CD4-positive, alpha-beta T cell treated with Interferon alpha-2 for 1 hour (primary cell): ENCODE measurements at regions not wholly inside any gene's neighbourhood (a gene's known extent, or its start where the extent isn't known, plus 50 kb on each side); places are given as distances from the start of the nearest gene placed in this dataset.
"Not testable (repeated sequence)": the region's sequence is repeated elsewhere in the genome, so short reads cannot be mapped to it uniquely, and the experiment has no call there.

Experiments used
- DNase-seq, 2 donors: peaks; one replicate each; pipeline ENCODE4 v3.0.0-alpha.2; 2020 to 2022

GRCh38 chr1:229888157-229888556 lies 178.9 kb upstream of the GALNT2 start:
- no peak for DNase-seq

DNA sequence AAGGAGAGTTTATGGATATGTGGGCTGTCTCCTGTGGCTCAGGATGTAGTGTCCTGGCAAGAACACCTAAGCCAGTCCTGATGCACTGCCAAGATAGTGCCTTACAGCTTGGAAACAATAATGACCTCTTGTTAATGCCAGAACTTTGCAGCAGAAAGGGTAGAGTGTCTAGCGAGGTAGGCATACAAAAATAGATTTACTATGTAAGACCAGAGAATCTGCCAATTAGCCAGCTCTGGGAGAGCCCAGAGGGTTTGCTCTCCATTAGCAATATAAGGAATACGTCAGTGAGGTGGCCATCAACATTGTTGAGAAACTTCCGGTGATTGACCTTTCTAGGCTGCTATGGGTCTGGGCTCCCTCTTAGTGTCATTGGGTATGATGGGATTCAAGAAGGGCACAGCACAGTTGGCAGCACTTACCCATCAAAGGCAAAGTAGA lies 178.5 kb upstream of the GALNT2 start:
- DNase-seq, result no peak

- no peak for DNase-seq
Measured at GRCh38 chr1:229889031-229889517, 178.0 kb upstream of the GALNT2 start.

DNA sequence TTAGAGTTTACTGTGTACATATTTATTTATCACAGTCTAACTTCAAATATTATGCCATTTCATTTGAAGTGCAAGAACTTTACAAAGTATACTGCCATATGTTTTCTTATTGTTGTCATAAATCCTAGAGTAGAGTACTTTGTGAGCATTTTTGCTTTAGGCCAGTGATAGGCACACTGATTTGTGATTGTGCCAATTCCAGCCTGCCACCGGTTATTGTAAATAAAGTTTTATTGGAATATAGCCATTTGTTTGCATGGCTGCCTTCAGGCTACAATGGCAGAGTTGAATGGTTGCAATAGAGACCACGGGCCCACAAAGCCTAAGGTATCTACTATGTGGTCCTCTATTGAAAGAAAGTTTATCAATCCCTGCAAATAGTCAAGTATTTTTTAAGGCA lies 175.8 kb upstream of the GALNT2 start:
- DNase-seq, result no peak

- no peak for DNase-seq
Measured at GRCh38 chr1:229892515-229893117, 174.4 kb upstream of the GALNT2 start.

GRCh38 chr1:229893762-229894444 lies 173.1 kb upstream of the GALNT2 start:
- DNase-seq, result no peak

DNA sequence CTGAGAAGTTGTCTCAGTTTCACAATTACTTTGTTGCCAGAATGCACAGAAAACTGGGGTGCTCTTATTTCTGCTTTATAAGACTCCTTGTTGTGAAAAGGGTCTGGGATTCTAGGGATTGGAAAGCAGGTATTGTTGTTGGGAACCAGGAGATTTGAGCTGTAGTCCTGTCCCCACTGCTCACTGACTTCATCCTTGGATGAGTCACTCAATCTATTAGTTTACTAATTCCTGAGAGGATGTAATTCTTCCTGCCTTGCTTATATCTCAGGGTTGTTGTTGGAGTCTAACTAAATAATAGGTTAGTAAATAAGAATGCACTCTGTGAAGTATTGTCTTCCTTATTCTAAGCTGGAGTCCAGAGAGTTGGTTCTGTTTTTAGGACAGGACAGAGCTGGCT lies 172.5 kb upstream of the GALNT2 start:
- no peak for DNase-seq

- no peak for DNase-seq
Measured at GRCh38 chr1:229895605-229896004, 171.4 kb upstream of the GALNT2 start.

DNA sequence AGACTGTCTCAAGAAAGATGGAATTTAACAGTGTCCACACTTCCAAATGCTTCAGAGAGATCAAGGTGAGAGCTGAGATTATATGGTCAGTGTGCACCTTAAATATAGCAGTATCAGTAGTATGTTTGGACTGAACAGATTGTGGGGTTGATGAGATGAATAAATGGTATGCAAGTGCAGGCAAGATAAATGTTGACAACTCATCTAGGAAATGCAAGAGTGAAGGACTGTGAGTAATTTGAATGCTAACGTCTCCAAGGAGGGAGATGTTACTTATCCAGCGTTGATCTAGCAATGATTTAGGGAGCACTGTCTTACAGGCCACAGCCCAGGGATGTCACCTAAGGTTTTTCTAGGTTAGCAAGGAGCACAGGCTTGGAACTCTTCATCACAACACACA lies 170.7 kb upstream of the GALNT2 start:
- no peak for DNase-seq

DNA sequence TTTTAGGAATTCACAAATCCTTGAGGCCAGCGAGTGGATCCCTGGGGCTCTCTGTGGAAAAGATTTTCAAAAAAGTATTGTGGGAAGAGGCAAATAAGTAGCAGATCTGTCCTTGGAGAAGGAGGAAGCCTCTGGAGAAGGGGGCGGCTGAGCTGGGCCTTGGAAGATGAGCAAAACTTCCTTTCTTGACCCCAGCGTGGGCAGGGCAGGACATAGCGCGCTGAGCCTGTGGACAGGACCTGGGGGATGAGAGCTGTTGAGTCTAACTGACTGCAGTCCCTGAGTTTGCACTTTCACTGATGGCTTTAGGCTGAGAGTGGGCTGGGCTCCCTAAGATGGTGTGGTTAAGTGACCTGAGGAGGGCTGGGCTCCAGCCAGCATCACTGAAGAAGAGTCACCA lies 170.2 kb upstream of the GALNT2 start:
- DNase-seq, result no peak

DNA sequence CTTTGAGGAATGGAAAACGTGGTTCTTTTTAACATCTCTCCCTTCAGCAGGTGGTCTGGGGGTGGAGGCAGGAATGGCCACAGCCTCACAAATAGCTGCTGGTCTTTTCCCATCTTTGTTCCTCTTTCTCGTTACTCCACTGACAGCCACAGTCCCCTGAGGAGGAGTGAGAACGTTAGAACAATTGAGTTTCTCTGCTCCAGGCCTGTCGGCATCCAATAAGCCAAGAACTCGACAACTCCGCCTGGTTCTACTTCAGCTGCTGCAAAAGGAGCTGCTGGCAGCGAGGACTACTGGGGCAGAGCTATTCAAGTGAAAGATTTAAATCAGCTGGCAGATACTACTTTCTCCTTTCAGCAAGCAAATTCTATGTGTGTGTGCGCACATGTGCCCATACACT lies 169.5 kb upstream of the GALNT2 start:
- no peak for DNase-seq

- no peak for DNase-seq
Measured at GRCh38 chr1:229900220-229900619, 166.8 kb upstream of the GALNT2 start.

- DNase-seq, result no peak
Measured at GRCh38 chr1:229905031-229905545, 161.9 kb upstream of the GALNT2 start.

- no peak for DNase-seq
Measured at GRCh38 chr1:229905652-229906051, 161.4 kb upstream of the GALNT2 start.

- no peak for DNase-seq
Measured at GRCh38 chr1:229907884-229908638, 159.0 kb upstream of the GALNT2 start.

- DNase-seq, result no peak
Measured at GRCh38 chr1:229908689-229909088, 158.3 kb upstream of the GALNT2 start.

GRCh38 chr1:229913489-229913888 lies 153.5 kb upstream of the GALNT2 start:
- DNase-seq, result no peak

DNA sequence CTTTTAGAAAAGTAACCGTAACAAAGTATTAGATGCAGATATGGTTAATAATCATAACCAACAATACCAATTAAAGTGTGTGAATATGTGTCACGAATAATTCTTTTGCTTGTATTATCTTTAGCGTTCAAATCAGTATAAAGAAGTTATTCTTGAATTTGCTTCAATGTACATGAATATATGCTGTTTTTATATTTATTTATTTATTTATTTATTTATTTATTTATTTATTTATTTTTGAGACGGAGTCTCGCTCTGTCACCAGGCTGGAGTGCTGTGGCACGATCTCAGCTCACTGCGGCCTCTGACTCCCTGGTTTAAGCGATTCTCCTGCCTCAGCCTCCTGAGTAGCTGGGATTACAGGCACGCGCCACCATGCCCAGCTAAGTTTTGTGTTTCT lies 147.6 kb upstream of the GALNT2 start:
- DNase-seq, result not testable (repeated sequence)

- no peak for DNase-seq
Measured at GRCh38 chr1:229920683-229921082, 146.4 kb upstream of the GALNT2 start.

DNA sequence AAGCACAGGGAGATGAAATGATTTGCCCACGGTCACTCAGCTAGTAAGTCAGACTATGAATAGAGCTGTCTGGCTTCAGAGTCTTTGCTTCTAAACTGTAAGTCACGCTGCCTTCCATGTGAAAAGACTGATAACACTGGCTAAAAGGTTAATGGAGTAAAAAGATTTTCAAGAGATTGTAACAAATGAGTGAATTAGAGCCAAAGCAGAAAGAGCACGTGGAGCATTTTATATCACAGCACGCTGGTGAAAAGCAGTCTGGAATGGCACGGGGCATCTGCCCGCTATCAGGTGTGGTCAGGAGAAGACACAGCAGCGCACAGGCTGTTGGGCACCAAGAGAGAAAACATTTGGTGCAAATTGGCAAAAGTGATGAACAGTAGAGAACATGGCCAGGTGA lies 144.8 kb upstream of the GALNT2 start:
- DNase-seq, result no peak

DNA sequence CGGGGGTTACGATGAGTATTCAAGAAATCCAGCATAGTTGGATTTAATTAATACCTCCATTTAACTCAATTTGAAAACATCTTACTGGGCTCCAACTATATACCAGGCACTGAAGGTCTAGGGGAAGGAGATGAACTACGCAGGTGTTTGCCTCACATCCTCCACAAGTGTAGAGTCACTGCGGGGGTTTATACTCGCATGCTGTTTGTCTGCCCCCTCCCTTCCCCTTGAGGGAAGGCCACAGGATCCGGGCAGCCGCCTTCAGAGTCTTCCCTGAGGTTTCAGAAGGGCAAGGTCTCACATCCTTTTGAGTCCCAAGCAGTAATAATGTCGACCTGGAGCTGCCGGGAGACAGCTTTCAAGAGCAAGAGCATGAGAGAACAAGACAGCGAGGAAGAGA lies 142.4 kb upstream of the GALNT2 start:
- DNase-seq, result no peak

DNA sequence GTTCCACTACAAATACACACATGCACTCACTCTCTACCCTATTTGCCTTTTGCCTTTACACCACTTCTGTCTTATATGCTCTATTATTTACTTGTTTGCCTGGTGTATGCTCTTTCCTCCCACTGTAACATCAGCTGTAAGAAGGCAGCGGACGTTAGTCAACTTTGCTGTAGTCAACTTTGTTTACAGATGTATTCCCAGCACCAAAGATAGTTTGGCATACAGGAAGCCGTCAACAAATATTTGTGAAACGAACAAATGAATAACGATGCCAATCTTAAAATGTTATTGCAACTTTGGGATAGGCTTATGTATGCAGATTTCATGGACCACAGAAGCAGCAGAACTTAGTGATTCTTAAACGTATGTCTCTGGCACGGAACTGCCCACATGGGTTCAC lies 138.3 kb upstream of the GALNT2 start:
- no peak for DNase-seq

DNA sequence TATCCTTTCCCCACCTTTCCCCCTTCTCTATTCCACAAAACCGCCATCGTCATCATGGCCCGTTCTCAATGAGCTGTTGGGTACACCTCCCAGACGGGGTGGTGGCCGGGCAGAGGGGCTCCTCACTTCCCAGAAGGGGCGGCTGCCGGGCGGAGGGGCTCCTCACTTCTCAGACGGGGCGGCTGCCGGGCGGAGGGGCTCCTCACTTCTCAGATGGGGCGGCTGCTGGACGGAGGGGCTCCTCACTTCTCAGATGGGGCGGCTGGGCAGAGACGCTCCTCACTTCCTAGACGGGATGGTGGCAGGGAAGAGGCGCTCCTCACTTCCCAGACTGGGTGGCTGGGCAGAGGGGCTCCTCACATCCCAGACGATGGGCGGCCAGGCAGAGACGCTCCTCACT lies 135.3 kb upstream of the GALNT2 start:
- not testable (repeated sequence) for DNase-seq

DNA sequence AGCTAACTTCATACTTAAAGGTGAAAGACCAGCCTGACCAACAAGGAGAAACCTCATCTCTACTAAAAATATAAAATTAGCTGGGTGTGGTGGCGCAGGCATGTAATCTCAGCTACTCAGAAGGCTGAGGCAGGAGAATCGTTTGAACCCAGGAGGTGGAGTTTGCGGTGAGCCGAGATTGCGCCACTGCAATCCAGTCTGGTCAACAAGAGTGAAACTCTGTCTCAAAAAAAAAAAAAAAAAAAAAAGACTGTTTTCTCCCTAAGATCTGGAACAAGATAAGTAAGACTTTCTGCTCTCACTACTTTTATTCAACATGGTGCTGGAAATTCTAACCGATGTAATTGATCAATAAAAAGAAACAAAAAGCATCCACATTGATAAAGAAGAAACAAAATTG lies 131.9 kb upstream of the GALNT2 start:
- DNase-seq, result not testable (repeated sequence)
